ENCODE measurements at regions not wholly inside any gene's neighbourhood (a gene's known extent, or its start where the extent isn't known, plus 50 kb on each side); places are given as distances from the start of the nearest gene placed in this dataset.
"Not testable (repeated sequence)": the region's sequence is repeated elsewhere in the genome, so short reads cannot be mapped to it uniquely, and the experiment has no call there.

GRCh38 chr12:85433148-85433547, 153.1 kb downstream of the ALX1 start:
- DNase-seq; ATAC-seq; H3K27ac ChIP-seq (ENCODE audit: low read length); H3K27me3 ChIP-seq (ENCODE audit: control insufficient read depth, insufficient read depth); H3K4me1 ChIP-seq (ENCODE audit: control insufficient read depth, insufficient read depth, low read length); H3K9me3 ChIP-seq (ENCODE audit: control insufficient read depth, low read length); H3K4me3 ChIP-seq (ENCODE audit: low read length); intact Hi-C loops (cut with DNase I): not testable (repeated sequence)

GRCh38 chr12:85440271-85440670, 160.3 kb downstream of the ALX1 start:
- intact Hi-C loops (cut with DNase I): no loop called here
- DNase-seq (no peak), ATAC-seq (no peak)
- Histone ChIP-seq H3K27ac (ENCODE audit: low read length) (no peak overlapping the region), H3K4me3 (ENCODE audit: low read length) (no peak overlapping the region), H3K9me3 (ENCODE audit: control insufficient read depth, low read length) (no peaks in the 10 kb centered on the region), H3K4me1 (ENCODE audit: control insufficient read depth, insufficient read depth, low read length) (no peaks in the 10 kb centered on the region), H3K27me3 (ENCODE audit: control insufficient read depth, insufficient read depth) (no peaks in the 10 kb centered on the region)
- 57% methylated on average over 1 of the region's 1 CpG for WGBS

- 73% methylated on average over 3 of the region's 3 CpGs for WGBS
- intact Hi-C loops (cut with DNase I): no loop called here
- no peaks in the 10 kb centered on the region for H3K27me3 ChIP-seq (ENCODE audit: control insufficient read depth, insufficient read depth)
- DNase-seq (no peak), ATAC-seq (no peak)
- H3K4me1 ChIP-seq (ENCODE audit: control insufficient read depth, insufficient read depth, low read length): no peaks in the 10 kb centered on the region
- no peak overlapping the region for H3K27ac ChIP-seq (ENCODE audit: low read length)
- H3K4me3 ChIP-seq (ENCODE audit: low read length): no peak overlapping the region
- H3K9me3 ChIP-seq (ENCODE audit: control insufficient read depth, low read length): no peaks in the 10 kb centered on the region
These were observed 161.0 kb downstream of the ALX1 start for GRCh38 chr12:85441025-85441424.

- DNase-seq (no peak), ATAC-seq (no peak)
- intact Hi-C loops (cut with DNase I): no loop called here
- no peak overlapping the region for H3K27ac ChIP-seq (ENCODE audit: low read length)
- no peaks in the 10 kb centered on the region for H3K27me3 ChIP-seq (ENCODE audit: control insufficient read depth, insufficient read depth)
- H3K4me1 ChIP-seq (ENCODE audit: control insufficient read depth, insufficient read depth, low read length): no peaks in the 10 kb centered on the region
- no peak overlapping the region for H3K4me3 ChIP-seq (ENCODE audit: low read length)
- WGBS: 79% methylated on average over 1 of the region's 1 CpG
- no peaks in the 10 kb centered on the region for H3K9me3 ChIP-seq (ENCODE audit: control insufficient read depth, low read length)
These were observed 161.7 kb downstream of the ALX1 start for GRCh38 chr12:85441741-85442140.

GRCh38 chr12:85445060-85445938, 165.3 kb downstream of the ALX1 start:
- DNase-seq: no peak
- Histone ChIP-seq H3K27ac (ENCODE audit: low read length) (no peak overlapping the region), H3K4me3 (ENCODE audit: low read length) (no peak overlapping the region), H3K9me3 (ENCODE audit: control insufficient read depth, low read length) (no peaks in the 10 kb centered on the region), H3K4me1 (ENCODE audit: control insufficient read depth, insufficient read depth, low read length) (no peaks in the 10 kb centered on the region), H3K27me3 (ENCODE audit: control insufficient read depth, insufficient read depth) (no peaks in the 10 kb centered on the region)
- 50% methylated on average over 6 of the region's 6 CpGs for WGBS
- intact Hi-C loops (cut with DNase I): no loop called here
- ATAC-seq: no peak

GRCh38 chr12:85448031-85448430, 168.0 kb downstream of the ALX1 start:
- ATAC-seq: no peak
- H3K4me3 ChIP-seq (ENCODE audit: low read length): no peak overlapping the region
- intact Hi-C loops (cut with DNase I): no loop called here
- H3K27ac ChIP-seq (ENCODE audit: low read length): no peak overlapping the region
- no peaks in the 10 kb centered on the region for H3K4me1 ChIP-seq (ENCODE audit: control insufficient read depth, insufficient read depth, low read length)
- H3K9me3 ChIP-seq (ENCODE audit: control insufficient read depth, low read length): no peaks in the 10 kb centered on the region
- 37% methylated on average over 1 of the region's 1 CpG for WGBS
- DNase-seq: no peak
- no peaks in the 10 kb centered on the region for H3K27me3 ChIP-seq (ENCODE audit: control insufficient read depth, insufficient read depth)

- ATAC-seq: no peak
- intact Hi-C loops (cut with DNase I): no loop called here
- WGBS: 50% methylated on average over 4 of the region's 4 CpGs
These were observed 168.6 kb downstream of the ALX1 start for GRCh38 chr12:85448548-85449139.

GRCh38 chr12:85457016-85457415, 177.0 kb downstream of the ALX1 start:
- Histone ChIP-seq H3K27me3 (ENCODE audit: control insufficient read depth, insufficient read depth) (no peaks in the 10 kb centered on the region), H3K9me3 (ENCODE audit: control insufficient read depth, low read length) (no peaks in the 10 kb centered on the region), H3K27ac (ENCODE audit: low read length) (no peak overlapping the region), H3K4me3 (ENCODE audit: low read length) (no peak overlapping the region), H3K4me1 (ENCODE audit: control insufficient read depth, insufficient read depth, low read length) (no peaks in the 10 kb centered on the region)
- no peak for DNase-seq
- ATAC-seq: no peak
- 85% methylated on average over 1 of the region's 1 CpG for WGBS
- intact Hi-C loops (cut with DNase I): no loop called here

More at GRCh38 chr12:85448548-85449139, 168.6 kb downstream of the ALX1 start:
- Histone ChIP-seq H3K4me1 (ENCODE audit: control insufficient read depth, insufficient read depth, low read length) (no peaks in the 10 kb centered on the region), H3K27me3 (ENCODE audit: control insufficient read depth, insufficient read depth) (no peaks in the 10 kb centered on the region), H3K4me3 (ENCODE audit: low read length) (no peak overlapping the region), H3K27ac (ENCODE audit: low read length) (no peak overlapping the region), H3K9me3 (ENCODE audit: control insufficient read depth, low read length) (no peaks in the 10 kb centered on the region)
- DNase-seq: no peak

- Histone ChIP-seq H3K27me3 (ENCODE audit: control insufficient read depth, insufficient read depth) (no peaks in the 10 kb centered on the region), H3K4me1 (ENCODE audit: control insufficient read depth, insufficient read depth, low read length) (no peaks in the 10 kb centered on the region), H3K27ac (ENCODE audit: low read length) (no peak overlapping the region), H3K9me3 (ENCODE audit: control insufficient read depth, low read length) (no peaks in the 10 kb centered on the region), H3K4me3 (ENCODE audit: low read length) (no peak overlapping the region)
- intact Hi-C loops (cut with DNase I): loop anchor here in 1 of 4 donors (10.0 kb wide), 1 partner anchor 454 kb away; no protein-coding TSS in a partner anchor
- 84% methylated on average over 4 of the region's 4 CpGs for WGBS
- DNase-seq (no peak), ATAC-seq (no peak)
These were observed 181.1 kb downstream of the ALX1 start for GRCh38 chr12:85461127-85461526.

- Histone ChIP-seq H3K27me3 (ENCODE audit: control insufficient read depth, insufficient read depth) (no peaks in the 10 kb centered on the region), H3K4me1 (ENCODE audit: control insufficient read depth, insufficient read depth, low read length) (no peaks in the 10 kb centered on the region), H3K27ac (ENCODE audit: low read length) (no peak overlapping the region), H3K4me3 (ENCODE audit: low read length) (no peak overlapping the region), H3K9me3 (ENCODE audit: control insufficient read depth, low read length) (no peaks in the 10 kb centered on the region)
- intact Hi-C loops (cut with DNase I): loop anchor here in 1 of 4 donors (10.0 kb wide), 1 partner anchor 452 kb away; no protein-coding TSS in a partner anchor
- no peak for DNase-seq
- 55% methylated on average over 4 of the region's 4 CpGs for WGBS
- ATAC-seq: no peak
These were observed 182.9 kb downstream of the ALX1 start for GRCh38 chr12:85462888-85463287.

- H3K4me3 ChIP-seq (ENCODE audit: low read length): no peak overlapping the region
- ATAC-seq (no peak), DNase-seq (no peak)
These were observed 186.9 kb downstream of the ALX1 start for GRCh38 chr12:85466890-85467289.

More at GRCh38 chr12:85466890-85467289, 186.9 kb downstream of the ALX1 start:
- intact Hi-C loops (cut with DNase I): loop anchor here in 2 of 4 donors (5.0 to 10.0 kb wide), 2 partner anchors 448 to 455 kb away; no protein-coding TSS in a partner anchor
- H3K27me3 ChIP-seq (ENCODE audit: control insufficient read depth, insufficient read depth): no peaks in the 10 kb centered on the region
- H3K9me3 ChIP-seq (ENCODE audit: control insufficient read depth, low read length): no peaks in the 10 kb centered on the region
- H3K27ac ChIP-seq (ENCODE audit: low read length): no peak overlapping the region
- H3K4me1 ChIP-seq (ENCODE audit: control insufficient read depth, insufficient read depth, low read length): no peaks in the 10 kb centered on the region

All from right cardiac atrium (tissue), 5 donors.